ENCODE measurements at regions not wholly inside any gene's neighbourhood (a gene's known extent, or its start where the extent isn't known, plus 50 kb on each side); places are given as distances from the start of the nearest gene placed in this dataset.

GRCh38 chr3:116905794-116906193 is 196.2 kb downstream of the TUSC7 start:
- no peaks in the 10 kb centered on the region for H3K36me3 Mint-ChIP-seq
- no peaks in the 10 kb centered on the region for H3K4me1 Mint-ChIP-seq (ENCODE audit: unreplicated experiment)

GRCh38 chr3:116912116-116912515 is 202.5 kb downstream of the TUSC7 start:
- Mint-ChIP-seq H3K27ac (no peak overlapping the region), H3K9me3 (no peaks in the 10 kb centered on the region)
- TF ChIP-seq CTCF (conservative IDR thresholded peaks at IDR 0.05): no peak

More at GRCh38 chr3:116905794-116906193, 196.2 kb downstream of the TUSC7 start:
- no peaks in the 10 kb centered on the region for H3K27me3 Mint-ChIP-seq
- DNase-seq (ENCODE audit: extremely low spot score, unreplicated experiment): no peak
- H3K27ac Mint-ChIP-seq: no peak overlapping the region
- no peak overlapping the region for H3K4me3 Mint-ChIP-seq
- H3K9me3 Mint-ChIP-seq: no peaks in the 10 kb centered on the region
- TF ChIP-seq CTCF (conservative IDR thresholded peaks at IDR 0.05): no peak

GRCh38 chr3:116914004-116914403 is 204.4 kb downstream of the TUSC7 start:
- no peak for DNase-seq (ENCODE audit: extremely low spot score, unreplicated experiment)
- Mint-ChIP-seq H3K27me3 (no peaks in the 10 kb centered on the region), H3K36me3 (no peaks in the 10 kb centered on the region), H3K4me3 (no peak overlapping the region), H3K27ac (no peak overlapping the region), H3K4me1 (ENCODE audit: unreplicated experiment) (no peaks in the 10 kb centered on the region), H3K9me3 (no peaks in the 10 kb centered on the region)
- no peak for TF ChIP-seq CTCF (conservative IDR thresholded peaks at IDR 0.05)

More at GRCh38 chr3:116912116-116912515, 202.5 kb downstream of the TUSC7 start:
- Mint-ChIP-seq H3K4me1 (ENCODE audit: unreplicated experiment) (no peaks in the 10 kb centered on the region), H3K36me3 (no peaks in the 10 kb centered on the region), H3K4me3 (no peak overlapping the region), H3K27me3 (no peaks in the 10 kb centered on the region)
- DNase-seq (ENCODE audit: extremely low spot score, unreplicated experiment): no peak

GRCh38 chr3:116916836-116917235 is 207.3 kb downstream of the TUSC7 start:
- Mint-ChIP-seq H3K36me3 (no peaks in the 10 kb centered on the region), H3K27ac (no peak overlapping the region), H3K27me3 (no peaks in the 10 kb centered on the region), H3K4me3 (no peak overlapping the region), H3K4me1 (ENCODE audit: unreplicated experiment) (no peaks in the 10 kb centered on the region), H3K9me3 (no peaks in the 10 kb centered on the region)
- DNase-seq (ENCODE audit: extremely low spot score, unreplicated experiment): no peak
- TF ChIP-seq CTCF (conservative IDR thresholded peaks at IDR 0.05): no peak

GRCh38 chr3:116920826-116921610 is 211.4 kb downstream of the TUSC7 start:
- H3K27ac Mint-ChIP-seq: no peak overlapping the region
- no peak for DNase-seq (ENCODE audit: extremely low spot score, unreplicated experiment)
- no peaks in the 10 kb centered on the region for H3K4me1 Mint-ChIP-seq (ENCODE audit: unreplicated experiment)
- no peak for TF ChIP-seq CTCF (conservative IDR thresholded peaks at IDR 0.05)
- H3K9me3 Mint-ChIP-seq: peaks cover 5% of the 10 kb centered on the region
- no peaks in the 10 kb centered on the region for H3K27me3 Mint-ChIP-seq
- H3K36me3 Mint-ChIP-seq: no peaks in the 10 kb centered on the region
- H3K4me3 Mint-ChIP-seq: no peak overlapping the region

Measured in type B pancreatic cell (in vitro differentiated cells).